BLaER1 (cell line): ENCODE measurements at regions not wholly inside any gene's neighbourhood (a gene's known extent, or its start where the extent isn't known, plus 50 kb on each side); places are given as distances from the start of the nearest gene placed in this dataset.

Source experiments
- H3K27ac ChIP-seq: shearing (Covaris generic); formaldehyde crosslinking; 2 replicates; pipeline ENCODE4 v1.8.1; 2022
- H3K27me3 ChIP-seq: shearing (Covaris generic); formaldehyde crosslinking; 2 replicates; pipeline ENCODE4 v1.8.1; 2022
- H3K36me3 ChIP-seq: shearing (Covaris generic); formaldehyde crosslinking; 2 replicates; pipeline ENCODE4 v1.8.1; 2022
- H3K4me1 ChIP-seq: shearing (Covaris generic); formaldehyde crosslinking; 2 replicates; pipeline ENCODE4 v1.8.1; 2022
- H3K4me2 ChIP-seq: shearing (Covaris generic); formaldehyde crosslinking; 2 replicates; pipeline ENCODE4 v1.8.1; 2022
- H3K4me3 ChIP-seq: shearing (Covaris generic); formaldehyde crosslinking; 2 replicates; pipeline ENCODE4 v1.8.1; 2022
- H3K9ac ChIP-seq: shearing (Covaris generic); formaldehyde crosslinking; 2 replicates; pipeline ENCODE4 v1.8.1; 2022
- H3K9me3 ChIP-seq: shearing (Covaris generic); formaldehyde crosslinking; 2 replicates; pipeline ENCODE4 v1.8.1; 2022
- H4K20me1 ChIP-seq: shearing (Covaris generic); formaldehyde crosslinking; 2 replicates; pipeline ENCODE4 v1.8.1; 2022
- Cebpa-rat ChIP-seq: shearing (Covaris generic); IDR thresholded peaks from 2 replicates; pipeline ENCODE4 v1.8.1; 2022

- H3K4me3 ChIP-seq, result no peak overlapping the region
- H3K27ac ChIP-seq, result no peak overlapping the region
- H3K27me3 ChIP-seq, result no peaks in the 10 kb centered on the region
- TF ChIP-seq Cebpa-rat, result no peak
- H3K4me2 ChIP-seq, result no peak overlapping the region
- H3K36me3 ChIP-seq, result no peaks in the 10 kb centered on the region
- H4K20me1 ChIP-seq, result no peaks in the 10 kb centered on the region
- H3K9ac ChIP-seq, result no peak overlapping the region
- H3K4me1 ChIP-seq, result peaks cover 19% of the 10 kb centered on the region
- peaks cover 21% of the 10 kb centered on the region for H3K9me3 ChIP-seq
These were observed 55.2 kb upstream of the RNF24 start for GRCh38 chr20:4070323-4071177.

- Histone ChIP-seq H3K4me2 (no peak overlapping the region), H3K27me3 (no peaks in the 10 kb centered on the region), H3K9me3 (peaks cover 21% of the 10 kb centered on the region), H3K27ac (no peak overlapping the region), H3K9ac (no peak overlapping the region), H4K20me1 (no peaks in the 10 kb centered on the region), H3K4me1 (peaks cover 19% of the 10 kb centered on the region), H3K4me3 (no peak overlapping the region), H3K36me3 (no peaks in the 10 kb centered on the region)
- TF ChIP-seq Cebpa-rat, result no peak
These were observed 54.4 kb upstream of the RNF24 start for GRCh38 chr20:4069751-4070150.

- no peak overlapping the region for H3K27ac ChIP-seq
These were observed 53.4 kb upstream of the RNF24 start for GRCh38 chr20:4068708-4069107.

GRCh38 chr20:4067600-4068261 lies 52.4 kb upstream of the RNF24 start:
- Histone ChIP-seq H3K4me2 (no peak overlapping the region), H3K9ac (no peak overlapping the region), H3K27ac (no peak overlapping the region), H3K36me3 (no peaks in the 10 kb centered on the region), H3K9me3 (peaks cover 21% of the 10 kb centered on the region), H4K20me1 (no peaks in the 10 kb centered on the region), H3K4me1 (peaks cover 33% of the 10 kb centered on the region), H3K4me3 (no peak overlapping the region), H3K27me3 (no peaks in the 10 kb centered on the region)
- TF ChIP-seq Cebpa-rat, result no peak

More at GRCh38 chr20:4068708-4069107, 53.4 kb upstream of the RNF24 start:
- H3K27me3 ChIP-seq, result no peaks in the 10 kb centered on the region
- H3K4me3 ChIP-seq, result no peak overlapping the region
- no peak overlapping the region for H3K4me2 ChIP-seq
- H3K9ac ChIP-seq, result no peak overlapping the region
- no peaks in the 10 kb centered on the region for H4K20me1 ChIP-seq
- peaks cover 21% of the 10 kb centered on the region for H3K9me3 ChIP-seq
- TF ChIP-seq Cebpa-rat, result no peak
- no peaks in the 10 kb centered on the region for H3K36me3 ChIP-seq
- peaks cover 27% of the 10 kb centered on the region for H3K4me1 ChIP-seq

GRCh38 chr20:4066551-4066950 lies 51.2 kb upstream of the RNF24 start:
- no peak for TF ChIP-seq Cebpa-rat
- Histone ChIP-seq H3K36me3 (no peaks in the 10 kb centered on the region), H3K4me2 (peak overlapping the region; percentile 69; the same call in 1 of the 2 replicates), H3K27ac (no peak overlapping the region), H3K4me1 (peaks cover 44% of the 10 kb centered on the region), H3K9me3 (peaks cover 21% of the 10 kb centered on the region), H3K27me3 (no peaks in the 10 kb centered on the region), H4K20me1 (no peaks in the 10 kb centered on the region), H3K4me3 (no peak overlapping the region), H3K9ac (no peak overlapping the region)

GRCh38 chr20:4065391-4065844 lies 50.1 kb upstream of the RNF24 start:
- H3K9me3 ChIP-seq, result peaks cover 16% of the 10 kb centered on the region
- H3K27me3 ChIP-seq, result no peaks in the 10 kb centered on the region
- H3K4me2 ChIP-seq, result peak overlapping the region; percentile 69
- TF ChIP-seq Cebpa-rat, result no peak
- H3K4me3 ChIP-seq, result no peak overlapping the region
- peak overlapping the region; percentile 43; the same call in 1 of the 2 replicates for H3K9ac ChIP-seq
- peaks cover 56% of the 10 kb centered on the region for H3K4me1 ChIP-seq
- no peaks in the 10 kb centered on the region for H4K20me1 ChIP-seq
- no peaks in the 10 kb centered on the region for H3K36me3 ChIP-seq
- H3K27ac ChIP-seq, result peak overlapping the region; percentile 56
